ENCODE measurements at regions not wholly inside any gene's neighbourhood (a gene's known extent, or its start where the extent isn't known, plus 50 kb on each side); places are given as distances from the start of the nearest gene placed in this dataset.

DNA sequence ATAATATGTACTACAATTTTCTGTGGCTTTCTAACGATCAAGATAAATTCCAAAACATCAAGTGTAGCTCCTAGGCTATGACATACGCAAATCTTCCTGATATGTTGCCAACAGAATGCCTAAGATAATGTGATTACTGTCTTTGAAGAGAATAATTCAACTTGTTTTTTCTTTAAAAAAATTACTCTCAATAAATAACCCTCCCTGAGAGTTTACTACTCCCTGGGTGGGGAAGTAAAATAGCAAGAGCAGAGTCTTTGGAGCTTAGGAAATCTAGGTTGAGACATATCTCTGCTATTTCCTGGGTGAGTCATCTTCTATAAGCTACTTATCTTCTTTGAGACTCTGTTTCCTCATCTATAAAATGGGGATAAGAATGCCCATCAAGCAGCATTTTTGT is 201.2 kb downstream of the ACTL7B start:
- no peak for DNase-seq (ENCODE audit: low spot score)
- 79% methylated on average over 2 of the region's 2 CpGs for WGBS
- no peaks in the 10 kb centered on the region for H3K36me3 ChIP-seq (ENCODE audit: control insufficient read depth in 4 of 4, insufficient read depth in 3 of 4, low read depth in 1 of 4, low read length in 3 of 4)
- H3K4me1 ChIP-seq (ENCODE audit: control insufficient read depth in 4 of 4, insufficient read depth in 4 of 4, low read length in 3 of 4): no peaks in the 10 kb centered on the region
- peaks cover 1 to 8% (median 3%) of the 10 kb centered on the region in 4 donors for H3K9me3 ChIP-seq (ENCODE audit: control insufficient read depth in 4 of 4, low read length in 3 of 4)
- H3K9ac ChIP-seq (ENCODE audit: low read depth in 1 of 2, low read length in 2 of 2): no peak overlapping the region
- no peak overlapping the region for H3K4me3 ChIP-seq (ENCODE audit: low read depth in 1 of 3, low read length in 3 of 3)
- no peak overlapping the region for H3K27ac ChIP-seq (ENCODE audit: low read depth in 1 of 2, low read length in 2 of 2)
- no peak for TF ChIP-seq HNF4G (IDR thresholded peaks at IDR 0.05)
- no peak for TF ChIP-seq JUND (IDR thresholded peaks at IDR 0.05)
- TF ChIP-seq SP1 (IDR thresholded peaks at IDR 0.05): no peak
- TF ChIP-seq FOXA2 (IDR thresholded peaks at IDR 0.05): no peak
- H3K27me3 ChIP-seq (ENCODE audit: control insufficient read depth in 4 of 4, insufficient read depth in 4 of 4, low read length in 3 of 4): no peaks in the 10 kb centered on the region

DNA sequence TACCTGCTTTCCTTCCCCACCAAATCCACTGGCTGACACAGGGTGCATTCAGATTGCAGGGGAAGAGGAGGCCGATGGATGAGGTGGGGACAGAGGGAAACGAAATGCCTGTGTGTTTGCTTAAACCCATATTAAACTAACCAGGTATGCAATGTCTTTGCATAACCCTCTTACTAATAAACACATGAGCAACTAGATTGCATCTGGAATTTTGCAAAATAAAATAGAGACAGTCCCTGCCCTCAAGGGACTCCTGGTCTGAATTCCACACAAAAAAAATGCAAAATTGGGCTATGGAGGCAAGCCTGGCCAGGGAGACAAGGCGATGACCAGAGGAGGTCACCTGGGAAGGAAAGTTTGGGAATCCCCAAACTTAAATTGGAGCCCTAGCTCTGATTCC is 202.9 kb downstream of the ACTL7B start:
- TF ChIP-seq, protein P1, sequence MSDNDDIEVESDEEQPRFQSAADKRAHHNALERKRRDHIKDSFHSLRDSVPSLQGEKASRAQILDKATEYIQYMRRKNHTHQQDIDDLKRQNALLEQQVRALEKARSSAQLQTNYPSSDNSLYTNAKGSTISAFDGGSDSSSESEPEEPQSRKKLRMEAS (IDR thresholded peaks at IDR 0.05): no peak
- TF ChIP-seq NR2F2 (IDR thresholded peaks at IDR 0.05) (no peak), SP1 (IDR thresholded peaks at IDR 0.05) (no peak), FOXA2 (IDR thresholded peaks at IDR 0.05) (no peak), GABPA (IDR thresholded peaks at IDR 0.05 in 1 of 2, conservative IDR thresholded peaks at IDR 0.05 in 1 of 2) (no peak), FOXA1 (IDR thresholded peaks at IDR 0.05) (no peak), RAD21 (IDR thresholded peaks at IDR 0.05) (no peak), HNF4G (IDR thresholded peaks at IDR 0.05) (no peak)
- TF ChIP-seq, protein P2, sequence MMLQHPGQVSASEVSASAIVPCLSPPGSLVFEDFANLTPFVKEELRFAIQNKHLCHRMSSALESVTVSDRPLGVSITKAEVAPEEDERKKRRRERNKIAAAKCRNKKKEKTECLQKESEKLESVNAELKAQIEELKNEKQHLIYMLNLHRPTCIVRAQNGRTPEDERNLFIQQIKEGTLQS (IDR thresholded peaks at IDR 0.05): no peak
- TF ChIP-seq, protein P3, sequence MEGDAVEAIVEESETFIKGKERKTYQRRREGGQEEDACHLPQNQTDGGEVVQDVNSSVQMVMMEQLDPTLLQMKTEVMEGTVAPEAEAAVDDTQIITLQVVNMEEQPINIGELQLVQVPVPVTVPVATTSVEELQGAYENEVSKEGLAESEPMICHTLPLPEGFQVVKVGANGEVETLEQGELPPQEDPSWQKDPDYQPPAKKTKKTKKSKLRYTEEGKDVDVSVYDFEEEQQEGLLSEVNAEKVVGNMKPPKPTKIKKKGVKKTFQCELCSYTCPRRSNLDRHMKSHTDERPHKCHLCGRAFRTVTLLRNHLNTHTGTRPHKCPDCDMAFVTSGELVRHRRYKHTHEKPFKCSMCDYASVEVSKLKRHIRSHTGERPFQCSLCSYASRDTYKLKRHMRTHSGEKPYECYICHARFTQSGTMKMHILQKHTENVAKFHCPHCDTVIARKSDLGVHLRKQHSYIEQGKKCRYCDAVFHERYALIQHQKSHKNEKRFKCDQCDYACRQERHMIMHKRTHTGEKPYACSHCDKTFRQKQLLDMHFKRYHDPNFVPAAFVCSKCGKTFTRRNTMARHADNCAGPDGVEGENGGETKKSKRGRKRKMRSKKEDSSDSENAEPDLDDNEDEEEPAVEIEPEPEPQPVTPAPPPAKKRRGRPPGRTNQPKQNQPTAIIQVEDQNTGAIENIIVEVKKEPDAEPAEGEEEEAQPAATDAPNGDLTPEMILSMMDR (IDR thresholded peaks at IDR 0.05; ENCODE audit: low read depth, low read length, missing input control): no peak
- TF ChIP-seq, protein P4, sequence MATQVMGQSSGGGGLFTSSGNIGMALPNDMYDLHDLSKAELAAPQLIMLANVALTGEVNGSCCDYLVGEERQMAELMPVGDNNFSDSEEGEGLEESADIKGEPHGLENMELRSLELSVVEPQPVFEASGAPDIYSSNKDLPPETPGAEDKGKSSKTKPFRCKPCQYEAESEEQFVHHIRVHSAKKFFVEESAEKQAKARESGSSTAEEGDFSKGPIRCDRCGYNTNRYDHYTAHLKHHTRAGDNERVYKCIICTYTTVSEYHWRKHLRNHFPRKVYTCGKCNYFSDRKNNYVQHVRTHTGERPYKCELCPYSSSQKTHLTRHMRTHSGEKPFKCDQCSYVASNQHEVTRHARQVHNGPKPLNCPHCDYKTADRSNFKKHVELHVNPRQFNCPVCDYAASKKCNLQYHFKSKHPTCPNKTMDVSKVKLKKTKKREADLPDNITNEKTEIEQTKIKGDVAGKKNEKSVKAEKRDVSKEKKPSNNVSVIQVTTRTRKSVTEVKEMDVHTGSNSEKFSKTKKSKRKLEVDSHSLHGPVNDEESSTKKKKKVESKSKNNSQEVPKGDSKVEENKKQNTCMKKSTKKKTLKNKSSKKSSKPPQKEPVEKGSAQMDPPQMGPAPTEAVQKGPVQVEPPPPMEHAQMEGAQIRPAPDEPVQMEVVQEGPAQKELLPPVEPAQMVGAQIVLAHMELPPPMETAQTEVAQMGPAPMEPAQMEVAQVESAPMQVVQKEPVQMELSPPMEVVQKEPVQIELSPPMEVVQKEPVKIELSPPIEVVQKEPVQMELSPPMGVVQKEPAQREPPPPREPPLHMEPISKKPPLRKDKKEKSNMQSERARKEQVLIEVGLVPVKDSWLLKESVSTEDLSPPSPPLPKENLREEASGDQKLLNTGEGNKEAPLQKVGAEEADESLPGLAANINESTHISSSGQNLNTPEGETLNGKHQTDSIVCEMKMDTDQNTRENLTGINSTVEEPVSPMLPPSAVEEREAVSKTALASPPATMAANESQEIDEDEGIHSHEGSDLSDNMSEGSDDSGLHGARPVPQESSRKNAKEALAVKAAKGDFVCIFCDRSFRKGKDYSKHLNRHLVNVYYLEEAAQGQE (IDR thresholded peaks at IDR 0.05): no peak
- H3K27ac ChIP-seq (ENCODE audit: low read depth in 1 of 2, low read length in 2 of 2): no peak overlapping the region
- DNase-seq (ENCODE audit: low spot score): no peak

DNA sequence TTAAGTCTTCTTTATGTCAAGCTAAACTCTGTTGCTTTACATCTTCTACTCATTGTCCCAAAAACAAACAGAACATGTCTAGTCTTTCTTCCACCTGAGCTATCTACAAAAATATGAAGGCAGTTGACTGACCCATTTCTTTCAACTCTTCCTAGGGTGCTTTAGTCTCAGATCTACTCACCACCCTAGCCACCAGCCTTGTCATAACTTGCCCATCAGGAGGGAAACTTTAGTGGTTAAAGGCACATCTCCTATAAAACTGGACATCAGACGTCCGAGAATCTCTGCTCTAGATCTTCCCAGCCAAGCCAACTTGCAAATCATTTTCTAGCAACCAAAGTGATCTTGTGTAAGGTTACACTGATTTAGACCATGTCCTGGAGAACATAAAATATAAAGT is 205.0 kb downstream of the ACTL7B start:
- WGBS: 52% methylated on average over 2 of the region's 2 CpGs
- no peak overlapping the region for H3K27ac ChIP-seq (ENCODE audit: low read depth in 1 of 2, low read length in 2 of 2)
- H3K4me1 ChIP-seq (ENCODE audit: control insufficient read depth in 4 of 4, insufficient read depth in 4 of 4, low read length in 3 of 4): no peaks in the 10 kb centered on the region
- no peak overlapping the region for H3K9ac ChIP-seq (ENCODE audit: low read depth in 1 of 2, low read length in 2 of 2)
- no peaks in the 10 kb centered on the region for H3K27me3 ChIP-seq (ENCODE audit: control insufficient read depth in 4 of 4, insufficient read depth in 4 of 4, low read length in 3 of 4)
- TF ChIP-seq GABPA (IDR thresholded peaks at IDR 0.05 in 1 of 2, conservative IDR thresholded peaks at IDR 0.05 in 1 of 2) (no peak), FOXA1 (IDR thresholded peaks at IDR 0.05) (no peak), HNF4G (IDR thresholded peaks at IDR 0.05) (no peak), YY1 (IDR thresholded peaks at IDR 0.05) (no peak), FOXA2 (IDR thresholded peaks at IDR 0.05) (no peak), EGR1 (IDR thresholded peaks at IDR 0.05; ENCODE audit: low read depth in 2 of 2) (no peak), JUND (IDR thresholded peaks at IDR 0.05) (no peak), HNF4A (conservative IDR thresholded peaks at IDR 0.05) (no peak)
- TF ChIP-seq, protein P1 (IDR thresholded peaks at IDR 0.05): no peak
- TF ChIP-seq, protein P2 (IDR thresholded peaks at IDR 0.05): no peak
- TF ChIP-seq, protein P3 (IDR thresholded peaks at IDR 0.05; ENCODE audit: low read depth, low read length, missing input control): no peak
- no peaks in the 10 kb centered on the region for H3K9me3 ChIP-seq (ENCODE audit: control insufficient read depth in 4 of 4, low read length in 3 of 4)
- DNase-seq (ENCODE audit: low spot score): no peak
- no peak overlapping the region for H3K4me3 ChIP-seq (ENCODE audit: low read depth in 1 of 3, low read length in 3 of 3)
- H3K36me3 ChIP-seq (ENCODE audit: control insufficient read depth in 4 of 4, insufficient read depth in 3 of 4, low read depth in 1 of 4, low read length in 3 of 4): no peaks in the 10 kb centered on the region

More for the DNA sequence above, 202.9 kb downstream of the ACTL7B start:
- no peaks in the 10 kb centered on the region for H3K9me3 ChIP-seq (ENCODE audit: control insufficient read depth in 4 of 4, low read length in 3 of 4)
- H3K27me3 ChIP-seq (ENCODE audit: control insufficient read depth in 4 of 4, insufficient read depth in 4 of 4, low read length in 3 of 4): no peaks in the 10 kb centered on the region
- no peak overlapping the region for H3K9ac ChIP-seq (ENCODE audit: low read depth in 1 of 2, low read length in 2 of 2)
- no peaks in the 10 kb centered on the region for H3K36me3 ChIP-seq (ENCODE audit: control insufficient read depth in 4 of 4, insufficient read depth in 3 of 4, low read depth in 1 of 4, low read length in 3 of 4)
- WGBS: 80% methylated on average over 3 of the region's 3 CpGs
- no peak overlapping the region for H3K4me3 ChIP-seq (ENCODE audit: low read depth in 1 of 3, low read length in 3 of 3)
- H3K4me1 ChIP-seq (ENCODE audit: control insufficient read depth in 4 of 4, insufficient read depth in 4 of 4, low read length in 3 of 4): no peaks in the 10 kb centered on the region
